GM19468 (cell line): ENCODE measurements at regions not wholly inside any gene's neighbourhood (a gene's known extent, or its start where the extent isn't known, plus 50 kb on each side); places are given as distances from the start of the nearest gene placed in this dataset.

Experiments
- ATAC-seq: cut with Tn5 transposase; IDR thresholded peaks from one replicate; pipeline ENCODE4 v1.9.1; 2021; ENCODE audit warnings: mild to moderate bottlenecking, moderate library complexity, moderate number of reproducible peaks; ENCODE audit not compliant: unreplicated experiment; ENCODE audit errors: extremely low read depth

- ATAC-seq, result no peak
Measured at GRCh38 chr2:21422050-21422449, 298.3 kb downstream of the TDRD15 start.

DNA sequence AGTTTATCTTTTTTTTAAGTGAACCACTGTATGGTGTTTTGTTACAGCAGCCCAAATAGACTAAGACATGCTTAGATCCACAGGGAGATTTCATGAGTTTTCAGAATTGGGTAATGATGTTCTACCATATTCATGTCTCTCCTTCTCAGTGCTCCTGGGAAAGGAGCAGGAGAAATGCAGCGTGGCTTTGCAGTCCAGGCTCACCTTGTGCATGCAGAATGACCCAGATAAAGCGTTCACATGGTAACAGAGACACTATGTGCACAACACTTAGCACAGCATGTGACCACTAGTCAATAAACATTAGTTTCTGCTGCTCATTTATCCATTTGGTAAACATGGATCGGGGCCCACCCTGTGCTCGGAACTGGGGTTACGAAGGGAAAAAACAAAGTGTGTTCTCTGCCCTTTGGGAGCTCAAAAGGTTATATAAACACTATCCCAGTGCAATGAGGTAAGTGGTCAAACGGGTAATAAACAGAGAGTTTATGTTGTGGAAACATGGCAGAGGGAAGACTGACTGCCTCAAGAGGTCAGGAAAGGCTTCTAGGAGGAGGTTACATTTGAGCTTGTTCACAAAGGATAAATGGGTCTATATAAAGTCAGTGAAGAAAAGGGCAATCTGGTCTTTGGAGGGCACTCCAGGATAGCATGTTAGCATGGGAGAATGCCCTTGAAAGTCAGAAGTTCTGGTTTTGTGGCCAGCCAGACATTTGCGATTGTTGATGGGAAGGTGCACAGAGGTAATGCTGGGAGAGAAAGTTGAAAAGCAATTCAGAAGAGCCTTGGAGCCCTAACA, 299.2 kb downstream of the TDRD15 start:
- no peak for ATAC-seq

DNA sequence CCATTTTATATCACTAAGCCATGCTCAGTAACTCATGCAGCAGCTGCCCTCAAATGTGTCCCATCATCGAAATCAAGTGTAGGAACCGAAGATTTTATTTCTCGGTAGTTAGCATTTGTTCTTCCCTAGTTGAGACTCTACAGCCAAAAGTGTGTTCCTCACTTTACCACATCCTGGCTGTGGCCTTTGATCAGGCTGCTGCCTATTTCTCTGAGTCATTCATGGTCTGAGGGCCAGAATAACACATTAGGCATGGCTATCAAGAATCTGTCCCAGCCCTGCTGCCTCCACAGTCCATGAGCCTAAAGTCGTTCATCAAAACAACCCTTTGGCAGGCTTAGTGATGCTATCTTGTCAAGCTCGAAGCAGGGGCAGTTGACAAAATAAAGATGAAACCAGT, 300.1 kb downstream of the TDRD15 start:
- ATAC-seq, result no peak

DNA sequence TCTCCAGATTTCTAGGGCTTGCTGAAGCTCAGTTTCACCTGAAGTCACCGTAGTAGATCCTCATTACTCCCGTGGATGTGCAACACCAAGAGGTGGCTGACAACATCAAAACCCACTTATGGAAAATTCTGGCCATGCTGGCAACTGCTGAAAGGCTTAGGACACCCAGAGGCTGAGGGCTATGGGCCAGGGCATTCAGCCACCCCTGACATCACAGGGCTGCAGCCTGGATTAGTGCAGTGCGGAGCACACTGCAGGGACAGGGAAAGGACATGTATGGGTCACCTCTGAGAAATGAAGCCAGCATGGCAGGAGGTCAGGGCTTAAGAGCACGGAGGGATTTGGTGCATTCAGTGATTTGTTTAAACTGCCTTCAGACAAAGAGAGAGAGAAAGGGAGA, 300.6 kb downstream of the TDRD15 start:
- no peak for ATAC-seq

DNA sequence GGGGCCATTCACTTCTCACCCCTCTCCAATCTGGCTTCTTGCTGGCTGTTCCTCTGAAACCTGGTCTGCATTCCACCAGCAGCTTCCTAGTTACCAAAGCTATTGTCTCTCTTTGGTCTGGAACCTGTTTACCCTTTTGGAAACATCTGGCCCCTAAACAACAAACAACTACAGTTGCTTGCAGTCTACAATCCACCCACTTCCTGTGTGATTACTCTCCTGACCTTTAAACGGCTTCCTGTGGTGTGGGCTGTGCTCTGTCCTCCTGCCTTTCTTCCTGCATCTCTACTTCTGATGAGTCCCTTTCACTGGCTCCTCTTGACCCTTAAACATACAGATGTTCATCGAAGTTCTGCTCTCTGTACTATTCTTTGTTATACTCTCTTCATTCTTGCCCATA, 303.8 kb downstream of the TDRD15 start:
- no peak for ATAC-seq

GRCh38 chr2:21428754-21429153, 305.0 kb downstream of the TDRD15 start:
- no peak for ATAC-seq

GRCh38 chr2:21429747-21430146, 306.0 kb downstream of the TDRD15 start:
- ATAC-seq, result no peak

- ATAC-seq, result no peak
Measured at GRCh38 chr2:21431078-21431477, 307.3 kb downstream of the TDRD15 start.

GRCh38 chr2:21438949-21439348, 315.2 kb downstream of the TDRD15 start:
- no peak for ATAC-seq

DNA sequence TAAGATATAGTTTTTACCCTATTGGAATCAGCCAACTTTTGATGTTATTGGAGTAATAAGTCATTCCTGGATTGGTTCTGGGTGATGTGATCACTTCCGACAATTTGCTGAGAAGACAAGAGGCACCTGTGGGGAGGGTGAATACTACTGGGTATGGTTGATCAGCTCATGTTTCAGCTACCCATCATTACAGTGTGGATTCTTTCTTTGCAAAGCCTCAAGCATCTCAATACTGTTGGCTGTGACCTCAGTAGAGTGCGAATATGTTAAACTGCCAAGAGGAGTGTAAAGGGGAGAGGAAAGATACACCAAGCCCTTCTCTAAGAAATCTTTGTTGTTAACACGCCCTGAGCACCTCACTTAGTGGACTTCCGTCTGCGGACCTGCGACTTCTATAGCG, 317.7 kb downstream of the TDRD15 start:
- ATAC-seq, result no peak

- ATAC-seq, result no peak
Measured at GRCh38 chr2:21443494-21444105, 319.8 kb downstream of the TDRD15 start.

- ATAC-seq, result no peak
Measured at GRCh38 chr2:21449881-21450280, 326.1 kb downstream of the TDRD15 start.

- ATAC-seq, result no peak
Measured at GRCh38 chr2:21451403-21451802, 327.6 kb downstream of the TDRD15 start.

GRCh38 chr2:21452263-21452662, 328.5 kb downstream of the TDRD15 start:
- no peak for ATAC-seq

- no peak for ATAC-seq
Measured at GRCh38 chr2:21452678-21453077, 328.9 kb downstream of the TDRD15 start.

DNA sequence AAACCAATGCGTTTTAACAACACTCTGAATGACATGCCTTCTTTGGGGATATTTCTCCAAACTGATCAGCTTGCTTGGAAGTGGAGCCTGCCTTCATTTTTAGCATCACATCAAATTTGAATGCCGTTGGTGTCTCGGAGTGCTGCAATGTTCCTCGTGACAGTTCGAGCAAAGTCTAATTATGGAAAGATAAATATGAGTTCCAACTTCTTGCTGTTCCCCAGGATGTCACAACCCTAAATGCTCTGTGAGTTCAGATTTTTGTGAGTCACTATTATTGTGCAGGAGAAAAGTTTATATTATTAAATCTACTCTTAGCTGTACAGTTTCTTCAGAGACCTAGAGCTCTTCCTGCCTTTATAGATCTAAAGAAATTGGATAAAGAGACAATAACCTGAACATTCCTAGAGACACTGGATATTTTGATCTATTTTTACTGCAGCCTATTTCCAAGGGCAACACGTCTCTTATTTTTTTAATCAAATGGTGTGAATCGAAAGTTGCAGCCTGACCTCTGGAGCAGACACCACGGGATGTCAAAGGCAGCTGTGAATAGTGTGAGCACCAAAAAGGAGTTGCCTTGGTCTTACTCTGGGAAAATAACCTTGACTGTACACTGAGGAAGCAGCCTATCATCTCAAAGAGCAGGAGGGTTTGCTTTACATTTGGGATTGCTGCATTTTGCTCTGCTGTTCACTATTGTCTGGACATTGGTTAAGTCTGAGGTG, 330.1 kb downstream of the TDRD15 start:
- no peak for ATAC-seq

- no peak for ATAC-seq
Measured at GRCh38 chr2:21454839-21455238, 331.1 kb downstream of the TDRD15 start.

GRCh38 chr2:21461754-21462240, 338.0 kb downstream of the TDRD15 start:
- ATAC-seq, result no peak

GRCh38 chr2:21466341-21466927, 342.7 kb downstream of the TDRD15 start:
- no peak for ATAC-seq

GRCh38 chr2:21467280-21467818, 343.6 kb downstream of the TDRD15 start:
- no peak for ATAC-seq
